ENCODE measurements at regions not wholly inside any gene's neighbourhood (a gene's known extent, or its start where the extent isn't known, plus 50 kb on each side); places are given as distances from the start of the nearest gene placed in this dataset.

DNA sequence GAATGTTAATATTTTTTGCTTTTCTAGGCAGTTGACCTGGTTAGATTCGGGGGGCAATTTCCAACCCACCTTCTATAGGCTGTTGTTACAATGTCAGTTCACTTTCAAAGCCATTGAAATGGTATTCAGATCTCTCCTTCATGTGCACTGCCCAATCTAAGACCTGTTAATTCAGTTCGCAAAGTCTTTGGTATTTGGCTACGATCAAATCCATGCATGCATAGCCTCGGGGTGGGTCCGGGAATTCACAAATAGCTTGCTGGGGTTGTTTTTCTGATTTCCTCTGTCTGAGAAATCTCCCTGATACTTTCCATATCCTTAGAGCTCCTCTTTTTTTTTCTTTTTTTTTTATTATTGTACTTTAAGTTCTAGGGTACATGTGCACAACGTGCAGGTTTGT lies 252.6 kb upstream of the SPAG17 start:
- WGBS (ENCODE audit: insufficient coverage): 95% methylated on average over 4 of the region's 6 CpGs
- POLR2A ChIA-PET: interaction anchor here (0.6 kb wide), 1 partner anchor 120 kb away, joined by 3 read pairs; no protein-coding TSS in a partner anchor

DNA sequence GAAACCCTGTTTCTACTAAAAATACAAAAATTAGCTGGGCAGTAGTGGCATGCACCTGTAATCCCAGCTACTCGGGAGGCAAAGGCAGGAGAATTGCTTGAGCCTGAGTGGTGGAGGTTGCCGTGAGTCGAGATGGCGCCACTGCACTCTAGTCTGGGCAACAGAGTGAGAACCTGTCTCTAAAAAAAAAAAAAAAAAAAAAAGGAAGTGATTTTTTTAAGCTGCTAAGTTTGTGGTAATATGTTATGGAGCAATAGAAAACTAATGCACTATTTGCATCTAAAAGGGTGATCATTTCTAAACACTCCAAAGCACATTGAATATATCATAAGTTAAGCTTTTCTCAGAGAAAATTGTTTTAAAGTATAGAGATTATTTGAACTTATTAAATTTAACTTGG lies 244.8 kb upstream of the SPAG17 start:
- 77% methylated on average over 4 of the region's 4 CpGs for WGBS (ENCODE audit: insufficient coverage)
- no peaks in the 10 kb centered on the region for H3K36me3 ChIP-seq (ENCODE audit: control insufficient read depth in 4 of 4, insufficient read depth in 4 of 4, low read length in 3 of 4)
- H3K4me1 ChIP-seq (ENCODE audit: control extremely low read depth in 1 of 4, control insufficient read depth in 4 of 4, insufficient read depth in 4 of 4, low read length in 3 of 4): no peaks in the 10 kb centered on the region
- H3K27ac ChIP-seq (ENCODE audit: insufficient read depth in 1 of 2, low read depth in 1 of 2, low read length in 2 of 2, poor library complexity in 1 of 2, severe bottlenecking in 2 of 2): no peak overlapping the region
- no peaks in the 10 kb centered on the region for H3K9me3 ChIP-seq (ENCODE audit: control extremely low read depth in 1 of 5, control insufficient read depth in 4 of 5, insufficient read depth in 2 of 5, low read depth in 1 of 5, low read length in 4 of 5)
- ChIA-PET POLR2A (no interaction called here), CTCF (no interaction called here)
- no peak overlapping the region for H3K4me3 ChIP-seq (ENCODE audit: control insufficient read depth in 1 of 7, extremely low read depth in 1 of 7, insufficient read depth in 4 of 7, low read depth in 2 of 7, low read length in 6 of 7)
- DNase-seq: no peak
- H3K27me3 ChIP-seq (replicated peaks in 2 of 5; ENCODE audit: control insufficient read depth in 4 of 5, insufficient read depth in 5 of 5, low read length in 4 of 5): no peaks in the 10 kb centered on the region

More for the DNA sequence above, 252.6 kb upstream of the SPAG17 start:
- Histone ChIP-seq H3K27me3 (replicated peaks in 2 of 5; ENCODE audit: control insufficient read depth in 4 of 5, insufficient read depth in 5 of 5, low read length in 4 of 5) (no peaks in the 10 kb centered on the region), H3K36me3 (ENCODE audit: control insufficient read depth in 4 of 4, insufficient read depth in 4 of 4, low read length in 3 of 4) (no peaks in the 10 kb centered on the region), H3K4me3 (ENCODE audit: control insufficient read depth in 1 of 7, extremely low read depth in 1 of 7, insufficient read depth in 4 of 7, low read depth in 2 of 7, low read length in 6 of 7) (no peak overlapping the region), H3K9me3 (ENCODE audit: control extremely low read depth in 1 of 5, control insufficient read depth in 4 of 5, insufficient read depth in 2 of 5, low read depth in 1 of 5, low read length in 4 of 5) (no peaks in the 10 kb centered on the region), H3K27ac (ENCODE audit: insufficient read depth in 1 of 2, low read depth in 1 of 2, low read length in 2 of 2, poor library complexity in 1 of 2, severe bottlenecking in 2 of 2) (no peak overlapping the region), H3K4me1 (ENCODE audit: control extremely low read depth in 1 of 4, control insufficient read depth in 4 of 4, insufficient read depth in 4 of 4, low read length in 3 of 4) (no peaks in the 10 kb centered on the region)
- CTCF ChIA-PET: no interaction called here
- DNase-seq: no peak

DNA sequence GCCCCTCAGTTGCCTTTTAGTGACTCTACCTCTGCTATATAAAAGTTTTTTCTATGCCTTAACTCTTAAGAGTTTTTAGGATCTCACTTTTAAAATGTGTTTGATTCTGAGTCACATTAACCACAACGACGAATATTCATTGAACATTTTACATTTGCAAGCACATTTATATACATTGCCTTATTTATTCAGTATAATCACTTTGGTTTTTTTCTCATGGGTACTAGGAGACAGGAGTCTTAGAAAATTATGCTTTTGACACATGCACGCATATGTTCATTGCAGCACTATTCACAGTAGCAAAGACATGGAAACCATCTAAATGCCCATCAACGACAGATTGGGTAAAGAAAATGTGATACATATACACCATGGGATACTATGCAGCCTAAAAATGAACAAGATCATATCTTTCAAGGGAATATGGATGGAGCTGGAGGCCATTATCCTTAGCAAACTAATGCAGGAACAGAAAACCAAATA lies 236.9 kb upstream of the SPAG17 start:
- Histone ChIP-seq H3K4me3 (ENCODE audit: control insufficient read depth in 1 of 7, extremely low read depth in 1 of 7, insufficient read depth in 4 of 7, low read depth in 2 of 7, low read length in 6 of 7) (no peak overlapping the region), H3K27me3 (replicated peaks in 2 of 5; ENCODE audit: control insufficient read depth in 4 of 5, insufficient read depth in 5 of 5, low read length in 4 of 5) (peaks cover 0 to 2% (median 0%) of the 10 kb centered on the region in 5 experiments), H3K9me3 (ENCODE audit: control extremely low read depth in 1 of 5, control insufficient read depth in 4 of 5, insufficient read depth in 2 of 5, low read depth in 1 of 5, low read length in 4 of 5) (no peaks in the 10 kb centered on the region), H3K27ac (ENCODE audit: insufficient read depth in 1 of 2, low read depth in 1 of 2, low read length in 2 of 2, poor library complexity in 1 of 2, severe bottlenecking in 2 of 2) (no peak overlapping the region), H3K4me1 (ENCODE audit: control extremely low read depth in 1 of 4, control insufficient read depth in 4 of 4, insufficient read depth in 4 of 4, low read length in 3 of 4) (no peaks in the 10 kb centered on the region), H3K36me3 (ENCODE audit: control insufficient read depth in 4 of 4, insufficient read depth in 4 of 4, low read length in 3 of 4) (no peaks in the 10 kb centered on the region)
- ChIA-PET POLR2A (no interaction called here), CTCF (no interaction called here)
- DNase-seq: no peak
- no CpG with 5 or more reads among the region's 4 CpGs for WGBS (ENCODE audit: insufficient coverage)

DNA sequence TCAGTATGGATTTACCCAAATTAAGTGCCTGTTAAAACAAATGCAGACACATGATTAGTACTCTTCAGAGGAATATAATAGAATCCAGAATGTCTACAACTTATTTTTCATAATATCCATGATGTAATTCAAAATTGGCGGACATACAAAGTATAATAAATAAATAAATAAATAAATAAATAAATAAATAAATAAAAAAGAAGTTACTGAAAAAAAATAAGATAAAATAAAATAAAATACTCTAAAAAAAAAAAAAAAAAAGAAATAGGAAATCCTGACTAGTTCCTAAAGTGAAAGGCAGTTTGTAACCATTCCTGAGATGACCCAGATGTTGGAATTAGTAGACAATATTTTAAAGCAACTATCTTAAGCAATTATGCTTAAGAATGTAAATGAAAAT lies 219.0 kb upstream of the SPAG17 start:
- no CpG with 5 or more reads among the region's 1 CpG for WGBS (ENCODE audit: insufficient coverage)
- POLR2A ChIA-PET: no interaction called here

DNA sequence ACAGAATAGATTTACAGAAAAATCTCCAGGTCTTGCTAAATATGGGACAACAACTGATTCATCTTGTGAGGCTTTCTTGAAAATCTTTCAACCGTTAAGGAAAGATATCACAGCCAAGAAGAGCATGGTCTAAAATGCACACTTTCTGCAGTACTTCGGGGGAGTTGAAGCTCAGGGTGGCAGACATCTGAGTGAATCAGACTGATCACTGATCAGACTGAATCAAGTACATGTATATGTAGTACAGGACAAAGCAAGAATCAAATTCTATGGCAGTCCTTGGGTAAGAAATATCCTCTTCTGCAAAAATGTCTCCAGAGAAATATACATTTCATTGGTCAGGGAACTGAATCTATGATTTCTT lies 212.4 kb upstream of the SPAG17 start:
- 100% methylated on average over 2 of the region's 2 CpGs for WGBS (ENCODE audit: insufficient coverage)
- no peak overlapping the region for H3K27ac ChIP-seq (ENCODE audit: insufficient read depth in 1 of 2, low read depth in 1 of 2, low read length in 2 of 2, poor library complexity in 1 of 2, severe bottlenecking in 2 of 2)

More for the DNA sequence above, 219.0 kb upstream of the SPAG17 start:
- DNase-seq: no peak
- Histone ChIP-seq H3K36me3 (ENCODE audit: control insufficient read depth in 4 of 4, insufficient read depth in 4 of 4, low read length in 3 of 4) (no peaks in the 10 kb centered on the region), H3K9me3 (ENCODE audit: control extremely low read depth in 1 of 5, control insufficient read depth in 4 of 5, insufficient read depth in 2 of 5, low read depth in 1 of 5, low read length in 4 of 5) (peaks cover 0 to 6% (median 0%) of the 10 kb centered on the region in 5 experiments), H3K4me1 (ENCODE audit: control extremely low read depth in 1 of 4, control insufficient read depth in 4 of 4, insufficient read depth in 4 of 4, low read length in 3 of 4) (no peaks in the 10 kb centered on the region), H3K27me3 (replicated peaks in 2 of 5; ENCODE audit: control insufficient read depth in 4 of 5, insufficient read depth in 5 of 5, low read length in 4 of 5) (no peaks in the 10 kb centered on the region), H3K27ac (ENCODE audit: insufficient read depth in 1 of 2, low read depth in 1 of 2, low read length in 2 of 2, poor library complexity in 1 of 2, severe bottlenecking in 2 of 2) (no peak overlapping the region), H3K4me3 (ENCODE audit: control insufficient read depth in 1 of 7, extremely low read depth in 1 of 7, insufficient read depth in 4 of 7, low read depth in 2 of 7, low read length in 6 of 7) (no peak overlapping the region)
- CTCF ChIA-PET: no interaction called here

DNA sequence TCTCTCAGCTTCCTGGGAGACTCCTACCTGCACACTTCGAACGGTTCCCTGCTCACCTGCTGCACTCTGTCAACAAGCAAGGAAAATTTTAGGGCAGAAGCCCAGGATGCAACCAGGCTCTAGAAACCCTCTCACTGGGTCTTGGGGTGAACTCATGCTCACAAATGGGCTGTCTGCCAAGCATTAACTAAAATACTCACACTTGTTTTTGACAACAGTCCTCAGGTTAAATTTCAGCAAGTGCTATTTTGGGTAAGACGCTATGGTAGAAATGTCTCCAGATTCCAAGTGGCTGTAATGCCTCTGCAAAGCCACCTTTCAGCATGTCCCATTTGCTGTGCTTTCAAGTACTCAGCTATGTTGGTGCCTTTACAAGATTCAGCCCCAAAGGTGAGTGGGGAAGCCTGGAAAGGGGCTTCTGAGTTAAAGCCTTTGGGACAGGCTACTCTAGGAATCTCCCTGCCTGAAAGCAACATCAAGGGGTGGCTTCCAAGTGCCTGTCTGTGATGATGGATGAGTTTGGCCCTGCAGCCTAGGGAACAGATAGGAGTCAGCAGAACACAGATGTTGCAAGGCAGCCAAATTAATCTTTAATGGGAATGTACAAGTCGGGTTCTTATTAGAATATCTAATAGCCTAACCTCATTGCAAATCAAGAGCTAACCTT lies 211.9 kb upstream of the SPAG17 start:
- 97% methylated on average over 4 of the region's 4 CpGs for WGBS (ENCODE audit: insufficient coverage)
- no peaks in the 10 kb centered on the region for H3K36me3 ChIP-seq (ENCODE audit: control insufficient read depth in 4 of 4, insufficient read depth in 4 of 4, low read length in 3 of 4)
- POLR2A ChIA-PET: no interaction called here
- H3K27ac ChIP-seq (ENCODE audit: insufficient read depth in 1 of 2, low read depth in 1 of 2, low read length in 2 of 2, poor library complexity in 1 of 2, severe bottlenecking in 2 of 2): no peak overlapping the region
- no peaks in the 10 kb centered on the region for H3K4me1 ChIP-seq (ENCODE audit: control extremely low read depth in 1 of 4, control insufficient read depth in 4 of 4, insufficient read depth in 4 of 4, low read length in 3 of 4)
- no peak overlapping the region for H3K4me3 ChIP-seq (ENCODE audit: control insufficient read depth in 1 of 7, extremely low read depth in 1 of 7, insufficient read depth in 4 of 7, low read depth in 2 of 7, low read length in 6 of 7)
- CTCF ChIA-PET: no interaction called here
- no peak for DNase-seq
- no peaks in the 10 kb centered on the region for H3K9me3 ChIP-seq (ENCODE audit: control extremely low read depth in 1 of 5, control insufficient read depth in 4 of 5, insufficient read depth in 2 of 5, low read depth in 1 of 5, low read length in 4 of 5)
- no peaks in the 10 kb centered on the region for H3K27me3 ChIP-seq (replicated peaks in 2 of 5; ENCODE audit: control insufficient read depth in 4 of 5, insufficient read depth in 5 of 5, low read length in 4 of 5)

More for the DNA sequence above, 212.4 kb upstream of the SPAG17 start:
- Histone ChIP-seq H3K4me1 (ENCODE audit: control extremely low read depth in 1 of 4, control insufficient read depth in 4 of 4, insufficient read depth in 4 of 4, low read length in 3 of 4) (no peaks in the 10 kb centered on the region), H3K36me3 (ENCODE audit: control insufficient read depth in 4 of 4, insufficient read depth in 4 of 4, low read length in 3 of 4) (no peaks in the 10 kb centered on the region), H3K9me3 (ENCODE audit: control extremely low read depth in 1 of 5, control insufficient read depth in 4 of 5, insufficient read depth in 2 of 5, low read depth in 1 of 5, low read length in 4 of 5) (no peaks in the 10 kb centered on the region), H3K4me3 (ENCODE audit: control insufficient read depth in 1 of 7, extremely low read depth in 1 of 7, insufficient read depth in 4 of 7, low read depth in 2 of 7, low read length in 6 of 7) (no peak overlapping the region), H3K27me3 (replicated peaks in 2 of 5; ENCODE audit: control insufficient read depth in 4 of 5, insufficient read depth in 5 of 5, low read length in 4 of 5) (no peaks in the 10 kb centered on the region)
- CTCF ChIA-PET: no interaction called here
- DNase-seq: no peak
- POLR2A ChIA-PET: no interaction called here

DNA sequence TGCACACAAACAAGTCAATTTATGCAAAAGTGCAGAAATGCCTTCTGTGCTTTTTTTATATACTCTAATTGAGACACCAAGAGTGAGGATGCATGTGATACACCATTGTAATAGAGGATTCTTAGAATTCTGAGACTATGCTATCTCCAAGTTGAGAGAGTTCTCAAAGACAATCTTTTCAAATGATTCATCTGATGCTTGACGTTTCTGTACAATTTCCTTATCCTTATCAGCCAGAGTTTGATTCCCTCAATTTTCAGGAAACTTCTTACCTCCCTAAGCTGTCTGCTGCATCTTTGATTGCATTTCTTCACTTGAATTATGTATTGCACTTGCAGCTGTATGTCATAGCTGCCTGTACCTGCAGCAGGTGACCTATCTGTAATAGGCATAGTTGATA lies 211.3 kb upstream of the SPAG17 start:
- Histone ChIP-seq H3K27ac (ENCODE audit: insufficient read depth in 1 of 2, low read depth in 1 of 2, low read length in 2 of 2, poor library complexity in 1 of 2, severe bottlenecking in 2 of 2) (no peak overlapping the region), H3K4me1 (ENCODE audit: control extremely low read depth in 1 of 4, control insufficient read depth in 4 of 4, insufficient read depth in 4 of 4, low read length in 3 of 4) (no peaks in the 10 kb centered on the region), H3K36me3 (ENCODE audit: control insufficient read depth in 4 of 4, insufficient read depth in 4 of 4, low read length in 3 of 4) (no peaks in the 10 kb centered on the region), H3K27me3 (replicated peaks in 2 of 5; ENCODE audit: control insufficient read depth in 4 of 5, insufficient read depth in 5 of 5, low read length in 4 of 5) (no peaks in the 10 kb centered on the region), H3K4me3 (ENCODE audit: control insufficient read depth in 1 of 7, extremely low read depth in 1 of 7, insufficient read depth in 4 of 7, low read depth in 2 of 7, low read length in 6 of 7) (no peak overlapping the region), H3K9me3 (ENCODE audit: control extremely low read depth in 1 of 5, control insufficient read depth in 4 of 5, insufficient read depth in 2 of 5, low read depth in 1 of 5, low read length in 4 of 5) (no peaks in the 10 kb centered on the region)
- DNase-seq: no peak
- ChIA-PET POLR2A (no interaction called here), CTCF (no interaction called here)
- WGBS (ENCODE audit: insufficient coverage): 100% methylated on average over 1 of the region's 1 CpG

All from common myeloid progenitor, CD34-positive (primary cell).